K562 (cell line): ENCODE measurements at regions not wholly inside any gene's neighbourhood (a gene's known extent, or its start where the extent isn't known, plus 50 kb on each side); places are given as distances from the start of the nearest gene placed in this dataset.

Source experiments
- E2F3 ChIP-seq: fragments of 250-450 bp; sonication (Bioruptor Pico); IDR thresholded peaks from 2 replicates; pipeline ENCODE4 v1.4.0; 2020; ENCODE audit warnings: mild to moderate bottlenecking
- FOXK2 ChIP-seq, 2 experiments: fragments of 450-650 bp; IDR thresholded peaks in 1 of 2; conservative IDR thresholded peaks in 1 of 2; 2 replicates each; pipeline ENCODE4 v1.6.1; 2016; ENCODE audit warnings: low read depth in 2 of 2, mild to moderate bottlenecking in 1 of 2
- MYBL2 ChIP-seq, 2 experiments: fragments of 450-650 bp in 1 of 2; sonication (generic) in 1 of 2; formaldehyde crosslinking in 1 of 2; IDR thresholded peaks; 2 replicates each; pipeline versions ENCODE4 v1.6.1 to v1.8.1; 2017 to 2022; ENCODE audit warnings: borderline replicate concordance in 1 of 2, inconsistent platforms in 1 of 2, low read depth in 1 of 2, mild to moderate bottlenecking in 1 of 2, missing genetic modification reagents in 1 of 2, moderate library complexity in 1 of 2
- NCOA2 ChIP-seq, 2 experiments: fragments of 450-650 bp; IDR thresholded peaks; 2 replicates each; pipeline ENCODE4 v1.6.1; 2018; ENCODE audit warnings: mild to moderate bottlenecking in 2 of 2, moderate library complexity in 1 of 2; ENCODE audit not compliant: partially characterized antibody in 2 of 2
- POLR2A ChIP-seq: fragments of 450-650 bp; conservative IDR thresholded peaks from 2 replicates; pipeline ENCODE4 v1.6.1; 2016
- RCOR1 ChIP-seq, 2 experiments: IDR thresholded peaks; 2 replicates each; pipeline ENCODE4 v1.6.1; 2012; ENCODE audit warnings: low read depth in 2 of 2, low read length in 2 of 2, borderline replicate concordance in 1 of 2, improper control_type of control experiment in 1 of 2
- TAF1 ChIP-seq: IDR thresholded peaks from 2 replicates; pipeline ENCODE4 v1.6.1; 2011; ENCODE audit warnings: mild to moderate bottlenecking, low read length, moderate library complexity; ENCODE audit not compliant: insufficient read depth, control insufficient read depth, severe bottlenecking; ENCODE audit errors: extremely low read depth
- YY1 ChIP-seq, 3 experiments: IDR thresholded peaks; 2 replicates each; pipeline ENCODE4 v1.6.1; 2011; ENCODE audit warnings: low read length in 2 of 3, mild to moderate bottlenecking in 2 of 3, moderate library complexity in 2 of 3, borderline replicate concordance in 1 of 3, control low read depth in 1 of 3, low read depth in 1 of 3; ENCODE audit not compliant: insufficient read depth in 3 of 3, insufficient replicate concordance in 2 of 3, control insufficient read depth in 1 of 3, insufficient read length in 1 of 3; ENCODE audit errors: extremely low read depth in 1 of 3
- ZBTB49 ChIP-seq: sonication (generic); formaldehyde crosslinking; IDR thresholded peaks from 2 replicates; pipeline ENCODE4 v1.8.0; 2022; ENCODE audit warnings: missing genetic modification reagents, mild to moderate bottlenecking, borderline replicate concordance
- ZFP36 ChIP-seq: fragments of 150-350 bp; IDR thresholded peaks from 2 replicates; pipeline ENCODE4 v1.6.1; 2018; ENCODE audit warnings: low read length, low read depth; ENCODE audit not compliant: partially characterized antibody
- ZNF224 ChIP-seq: sonication (generic); formaldehyde crosslinking; IDR thresholded peaks from 2 replicates; pipeline ENCODE4 v1.8.0; 2022; ENCODE audit warnings: mild to moderate bottlenecking, missing genetic modification reagents
- ZNF232 ChIP-seq: sonication (generic); formaldehyde crosslinking; IDR thresholded peaks from 2 replicates; pipeline ENCODE4 v1.8.0; 2022; ENCODE audit warnings: mild to moderate bottlenecking, missing genetic modification reagents

GRCh38 chr13:77980592-77980991 lies 62.0 kb upstream of the EDNRB start:
- TF ChIP-seq YY1 (IDR thresholded peaks at IDR 0.05; ENCODE audit: borderline replicate concordance in 1 of 3, control insufficient read depth in 1 of 3, extremely low read depth in 1 of 3, insufficient read depth in 3 of 3, insufficient read length in 1 of 3, insufficient replicate concordance in 2 of 3, low read depth in 1 of 3, low read length in 2 of 3) (no peak), E2F3 (no peak), ZFP36 (no peak), FOXK2 (conservative IDR thresholded peaks at IDR 0.05 in 1 of 2, IDR thresholded peaks at IDR 0.05 in 1 of 2; ENCODE audit: low read depth in 2 of 2) (no peak), ZBTB49 (no peak), TAF1 (no peak), POLR2A (no peak), RCOR1 (IDR thresholded peaks at IDR 0.05; ENCODE audit: borderline replicate concordance in 1 of 2, low read depth in 2 of 2, low read length in 2 of 2) (no peak), NCOA2 (IDR thresholded peaks at IDR 0.05; ENCODE audit: partially characterized antibody in 2 of 2) (no peak), MYBL2 (IDR thresholded peaks at IDR 0.05; ENCODE audit: low read depth) (no peak), MYBL2 (CRISPR knock-in tag; IDR thresholded peaks at IDR 0.05; ENCODE audit: borderline replicate concordance) (no peak), ZNF232 (no peak), ZNF224 (CRISPR knock-in tag) (no peak)
